ENCODE measurements at regions not wholly inside any gene's neighbourhood (a gene's known extent, or its start where the extent isn't known, plus 50 kb on each side); places are given as distances from the start of the nearest gene placed in this dataset.

DNA sequence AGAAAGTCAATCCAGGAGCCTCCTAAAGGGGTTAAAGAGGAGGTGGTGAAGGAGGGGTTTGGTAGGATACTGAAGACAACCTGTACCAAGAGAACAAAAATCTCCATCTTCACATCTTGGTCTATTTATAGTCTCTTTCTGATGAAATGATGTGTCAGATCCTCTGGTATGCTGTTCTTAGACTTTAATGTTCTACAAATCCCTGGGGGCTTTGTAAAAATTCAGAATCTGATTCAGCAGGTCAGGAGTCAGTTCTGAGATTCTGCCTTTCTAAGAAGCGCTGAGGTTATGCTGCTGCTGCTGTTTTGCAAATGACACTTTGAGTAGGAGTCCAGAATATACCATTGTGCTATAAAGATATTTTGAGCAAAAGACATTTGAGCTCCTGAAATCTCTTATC lies 172.9 kb upstream of the GLRA2 start:
- TF ChIP-seq POLR2A (IDR thresholded peaks at IDR 0.05): no peak
- TF ChIP-seq, protein P1, sequence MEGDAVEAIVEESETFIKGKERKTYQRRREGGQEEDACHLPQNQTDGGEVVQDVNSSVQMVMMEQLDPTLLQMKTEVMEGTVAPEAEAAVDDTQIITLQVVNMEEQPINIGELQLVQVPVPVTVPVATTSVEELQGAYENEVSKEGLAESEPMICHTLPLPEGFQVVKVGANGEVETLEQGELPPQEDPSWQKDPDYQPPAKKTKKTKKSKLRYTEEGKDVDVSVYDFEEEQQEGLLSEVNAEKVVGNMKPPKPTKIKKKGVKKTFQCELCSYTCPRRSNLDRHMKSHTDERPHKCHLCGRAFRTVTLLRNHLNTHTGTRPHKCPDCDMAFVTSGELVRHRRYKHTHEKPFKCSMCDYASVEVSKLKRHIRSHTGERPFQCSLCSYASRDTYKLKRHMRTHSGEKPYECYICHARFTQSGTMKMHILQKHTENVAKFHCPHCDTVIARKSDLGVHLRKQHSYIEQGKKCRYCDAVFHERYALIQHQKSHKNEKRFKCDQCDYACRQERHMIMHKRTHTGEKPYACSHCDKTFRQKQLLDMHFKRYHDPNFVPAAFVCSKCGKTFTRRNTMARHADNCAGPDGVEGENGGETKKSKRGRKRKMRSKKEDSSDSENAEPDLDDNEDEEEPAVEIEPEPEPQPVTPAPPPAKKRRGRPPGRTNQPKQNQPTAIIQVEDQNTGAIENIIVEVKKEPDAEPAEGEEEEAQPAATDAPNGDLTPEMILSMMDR (IDR thresholded peaks at IDR 0.05): no peak

Measured in heart left ventricle (tissue), 13 donors.